HepG2 (cell line): ENCODE measurements at regions not wholly inside any gene's neighbourhood (a gene's known extent, or its start where the extent isn't known, plus 50 kb on each side); places are given as distances from the start of the nearest gene placed in this dataset.
A peak's percentile ranks its signal among the peaks of the same experiment; 100 is the strongest.

ENCODE experiments used
- ARHGAP35 ChIP-seq: sonication (generic); formaldehyde crosslinking; IDR thresholded peaks from 2 replicates; pipeline ENCODE4 v1.9.0; 2022; ENCODE audit warnings: mild to moderate bottlenecking, inconsistent platforms, moderate library complexity, missing genetic modification reagents, borderline replicate concordance
- ERF ChIP-seq: IDR thresholded peaks from 2 replicates; pipeline ENCODE4 v1.6.1; 2018; ENCODE audit warnings: missing biosample characterization, missing genetic modification reagents
- FOXC1 ChIP-seq: sonication (generic); formaldehyde crosslinking; IDR thresholded peaks from 2 replicates; pipeline ENCODE4 v1.8.0; 2022; ENCODE audit warnings: mild to moderate bottlenecking, missing genetic modification reagents, borderline replicate concordance
- HNF4G ChIP-seq, 2 experiments: sonication (generic) in 1 of 2; formaldehyde crosslinking in 1 of 2; IDR thresholded peaks; 2 replicates each; pipeline versions ENCODE4 v1.4.0 to v1.6.1; 2011 to 2020; ENCODE audit warnings: borderline replicate concordance in 2 of 2, low read depth in 2 of 2, mild to moderate bottlenecking in 2 of 2, low read length in 1 of 2, missing genetic modification reagents in 1 of 2, moderate library complexity in 1 of 2
- HNRNPH1 ChIP-seq: fragments of 200-400 bp; formaldehyde crosslinking; optimal IDR thresholded peaks from 2 replicates; pipeline ENCODE3; 2017; ENCODE audit warnings: mild to moderate bottlenecking, low read depth, low read length
- KAT8 ChIP-seq: IDR thresholded peaks from 2 replicates; pipeline ENCODE4 v1.6.1; 2016; ENCODE audit warnings: missing genetic modification reagents, missing compliant biosample characterization
- NRL ChIP-seq: sonication (generic); formaldehyde crosslinking; IDR thresholded peaks from 2 replicates; pipeline ENCODE4 v1.5.0; 2020; ENCODE audit warnings: missing genetic modification reagents, mild to moderate bottlenecking, moderate library complexity, borderline replicate concordance
- PHF8 ChIP-seq: sonication (generic); formaldehyde crosslinking; IDR thresholded peaks from 2 replicates; pipeline ENCODE4 v1.5.0; 2020; ENCODE audit warnings: missing genetic modification reagents
- THAP11 ChIP-seq: IDR thresholded peaks from 2 replicates; pipeline ENCODE4 v1.6.1; 2016; ENCODE audit warnings: missing biosample characterization, missing genetic modification reagents
- TP53 ChIP-seq: sonication (generic); formaldehyde crosslinking; conservative IDR thresholded peaks from 2 replicates; pipeline ENCODE4 v1.4.0; 2020; ENCODE audit warnings: missing genetic modification reagents
- UBTF ChIP-seq: sonication (generic); formaldehyde crosslinking; IDR thresholded peaks from 2 replicates; pipeline ENCODE4 v1.4.0; 2020; ENCODE audit warnings: mild to moderate bottlenecking, missing genetic modification reagents
- YEATS4 ChIP-seq: sonication (generic); formaldehyde crosslinking; IDR thresholded peaks from 2 replicates; pipeline ENCODE4 v1.4.0; 2020; ENCODE audit warnings: missing genetic modification reagents, borderline replicate concordance
- ZBTB38 ChIP-seq: sonication (generic); formaldehyde crosslinking; IDR thresholded peaks from 2 replicates; pipeline ENCODE4 v1.5.1; 2020; ENCODE audit warnings: mild to moderate bottlenecking, missing genetic modification reagents
- ZBTB46 ChIP-seq: sonication (generic); formaldehyde crosslinking; IDR thresholded peaks from 2 replicates; pipeline ENCODE4 v1.4.0; 2020; ENCODE audit warnings: mild to moderate bottlenecking, missing genetic modification reagents, borderline replicate concordance
- ZNF333 ChIP-seq: sonication (generic); formaldehyde crosslinking; IDR thresholded peaks from 2 replicates; pipeline ENCODE4 v1.4.0; 2020; ENCODE audit warnings: mild to moderate bottlenecking, missing genetic modification reagents, borderline replicate concordance
- ZNF605 ChIP-seq: sonication (generic); formaldehyde crosslinking; IDR thresholded peaks from 2 replicates; pipeline ENCODE4 v1.8.0; 2022; ENCODE audit warnings: mild to moderate bottlenecking, missing genetic modification reagents
- ZNF609 ChIP-seq: sonication (generic); formaldehyde crosslinking; IDR thresholded peaks from 2 replicates; pipeline ENCODE4 v1.4.0; 2020; ENCODE audit warnings: mild to moderate bottlenecking, missing genetic modification reagents, borderline replicate concordance
- ZNF629 ChIP-seq: sonication (generic); formaldehyde crosslinking; conservative IDR thresholded peaks from 2 replicates; pipeline ENCODE4 v1.5.0; 2020; ENCODE audit warnings: missing genetic modification reagents
- ZNF768 ChIP-seq: sonication (generic); formaldehyde crosslinking; IDR thresholded peaks from 2 replicates; pipeline ENCODE4 v1.4.0; 2020; ENCODE audit warnings: missing genetic modification reagents
- ZSCAN5A ChIP-seq: sonication (generic); formaldehyde crosslinking; IDR thresholded peaks from 2 replicates; pipeline ENCODE4 v1.8.0; 2022; ENCODE audit warnings: mild to moderate bottlenecking, missing genetic modification reagents, borderline replicate concordance

- TF ChIP-seq ZBTB46 = no peak
- TF ChIP-seq FOXC1 = peak; percentile 54; the same call in 1 of the 2 replicates
- TF ChIP-seq TP53 (CRISPR knock-in tag) = peak; percentile 77; the same call in 1 of the 2 replicates
- TF ChIP-seq YEATS4 = peak; percentile 47; the same call in 1 of the 2 replicates
- TF ChIP-seq ZNF605 (CRISPR knock-in tag) = peak; percentile 78
- TF ChIP-seq ZBTB38 (CRISPR knock-in tag) = peak; percentile 61
- TF ChIP-seq ZSCAN5A = peak; percentile 37; the same call in 1 of the 2 replicates
- TF ChIP-seq HNF4G (IDR thresholded peaks at IDR 0.05; ENCODE audit: borderline replicate concordance, low read depth, low read length) = peak; percentile 95
- peak; percentile 96 for TF ChIP-seq HNF4G (CRISPR knock-in tag; IDR thresholded peaks at IDR 0.05; ENCODE audit: borderline replicate concordance, low read depth)
- TF ChIP-seq ZNF629 (CRISPR knock-in tag) = peak; percentile 57; the same call in 1 of the 2 replicates
- TF ChIP-seq THAP11 (CRISPR knock-in tag) = peak; percentile 61
- TF ChIP-seq ARHGAP35 (CRISPR knock-in tag) = no peak
- TF ChIP-seq ERF = peak; percentile 86; the same call in 1 of the 2 replicates
- TF ChIP-seq UBTF (CRISPR knock-in tag) = peak; percentile 72
- 0 out of 2 replicates have a peak, but pooled peaks have one; percentile 28 for TF ChIP-seq ZNF333 (CRISPR knock-in tag)
- peak; percentile 95 for TF ChIP-seq ZNF609 (CRISPR knock-in tag)
- TF ChIP-seq PHF8 (CRISPR knock-in tag) = no peak
- no peak for TF ChIP-seq HNRNPH1
- TF ChIP-seq NRL (CRISPR knock-in tag) = 0 out of 2 replicates have a peak, but pooled peaks have one; percentile 53
- TF ChIP-seq KAT8 = peak; percentile 38; the same call in 1 of the 2 replicates
- peak; percentile 89 for TF ChIP-seq ZNF768 (CRISPR knock-in tag)
Measured at GRCh38 chr11:69427337-69427736, 54.1 kb upstream of the LINC01488 start (continued).
